ENCODE measurements at regions not wholly inside any gene's neighbourhood (a gene's known extent, or its start where the extent isn't known, plus 50 kb on each side); places are given as distances from the start of the nearest gene placed in this dataset.

DNA sequence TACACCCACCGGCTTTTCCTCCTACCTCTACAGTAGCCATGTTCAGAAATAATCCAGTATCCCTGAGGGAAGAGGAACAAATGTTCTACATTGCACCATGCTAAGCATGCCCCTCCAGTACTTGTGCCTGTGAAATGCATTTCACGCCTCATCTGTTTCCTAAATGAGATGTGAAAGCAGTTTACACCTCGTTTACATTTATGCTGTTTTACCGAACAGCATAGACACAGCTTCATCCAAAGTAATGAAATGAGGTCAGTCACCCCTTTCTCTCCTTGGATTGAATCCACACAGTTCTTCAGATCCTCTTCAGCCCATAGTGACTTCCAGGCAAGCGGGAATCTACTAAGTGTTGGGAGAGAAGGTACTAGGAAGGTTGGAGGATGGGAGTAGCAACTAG lies 514.3 kb downstream of the PDCD6IP start:
- TF ChIP-seq, protein P1, sequence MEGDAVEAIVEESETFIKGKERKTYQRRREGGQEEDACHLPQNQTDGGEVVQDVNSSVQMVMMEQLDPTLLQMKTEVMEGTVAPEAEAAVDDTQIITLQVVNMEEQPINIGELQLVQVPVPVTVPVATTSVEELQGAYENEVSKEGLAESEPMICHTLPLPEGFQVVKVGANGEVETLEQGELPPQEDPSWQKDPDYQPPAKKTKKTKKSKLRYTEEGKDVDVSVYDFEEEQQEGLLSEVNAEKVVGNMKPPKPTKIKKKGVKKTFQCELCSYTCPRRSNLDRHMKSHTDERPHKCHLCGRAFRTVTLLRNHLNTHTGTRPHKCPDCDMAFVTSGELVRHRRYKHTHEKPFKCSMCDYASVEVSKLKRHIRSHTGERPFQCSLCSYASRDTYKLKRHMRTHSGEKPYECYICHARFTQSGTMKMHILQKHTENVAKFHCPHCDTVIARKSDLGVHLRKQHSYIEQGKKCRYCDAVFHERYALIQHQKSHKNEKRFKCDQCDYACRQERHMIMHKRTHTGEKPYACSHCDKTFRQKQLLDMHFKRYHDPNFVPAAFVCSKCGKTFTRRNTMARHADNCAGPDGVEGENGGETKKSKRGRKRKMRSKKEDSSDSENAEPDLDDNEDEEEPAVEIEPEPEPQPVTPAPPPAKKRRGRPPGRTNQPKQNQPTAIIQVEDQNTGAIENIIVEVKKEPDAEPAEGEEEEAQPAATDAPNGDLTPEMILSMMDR (IDR thresholded peaks at IDR 0.05), result no peak
- no peak for TF ChIP-seq POLR2A (IDR thresholded peaks at IDR 0.05)

Measured in lower leg skin (tissue), 3 donors.